H9 (cell line): ENCODE measurements at regions not wholly inside any gene's neighbourhood (a gene's known extent, or its start where the extent isn't known, plus 50 kb on each side); places are given as distances from the start of the nearest gene placed in this dataset.

ENCODE experiments used
- DNase-seq: peaks from one replicate; pipeline ENCODE4 v3.0.0-alpha.2; 2017
- H2AFZ ChIP-seq: one replicate; pipeline ENCODE4 v1.6.1; 2013; ENCODE audit warnings: mild to moderate bottlenecking, low read length, control low read depth, moderate library complexity
- H2AK5ac ChIP-seq: 2 replicates; pipeline ENCODE4 v1.6.1; 2013; ENCODE audit warnings: low read length, control low read depth, mixed read lengths; ENCODE audit not compliant: insufficient read length
- H2BK120ac ChIP-seq: one replicate; pipeline ENCODE4 v1.6.1; 2013; ENCODE audit warnings: low read depth, mild to moderate bottlenecking, low read length, control low read depth, inconsistent platforms; ENCODE audit not compliant: poor library complexity, severe bottlenecking
- H2BK12ac ChIP-seq: 2 replicates; pipeline ENCODE4 v1.6.1; 2013; ENCODE audit warnings: low read length, control low read depth, mixed read lengths, low read depth; ENCODE audit not compliant: insufficient read length
- H2BK15ac ChIP-seq: 2 replicates; pipeline ENCODE4 v1.6.1; 2013; ENCODE audit warnings: low read depth, low read length, control low read depth
- H2BK20ac ChIP-seq: one replicate; pipeline ENCODE4 v1.6.1; 2013; ENCODE audit warnings: low read depth, mild to moderate bottlenecking, low read length, control low read depth, inconsistent platforms; ENCODE audit not compliant: poor library complexity, severe bottlenecking
- H2BK5ac ChIP-seq: 2 replicates; pipeline ENCODE4 v1.6.1; 2013; ENCODE audit warnings: low read length, control low read depth, mixed read lengths; ENCODE audit not compliant: insufficient read length
- H3K14ac ChIP-seq: 2 replicates; pipeline ENCODE4 v1.6.1; 2013; ENCODE audit warnings: low read length, control low read depth; ENCODE audit not compliant: insufficient read depth
- H3K18ac ChIP-seq: 2 replicates; pipeline ENCODE4 v1.6.1; 2013; ENCODE audit warnings: low read depth, mild to moderate bottlenecking, mixed read lengths, low read length, control low read depth; ENCODE audit not compliant: insufficient read length
- H3K23ac ChIP-seq: 2 replicates; pipeline ENCODE4 v1.6.1; 2013; ENCODE audit warnings: low read length, control low read depth, mixed read lengths, low read depth; ENCODE audit not compliant: insufficient read length
- H3K23me2 ChIP-seq: 2 replicates; pipeline ENCODE4 v1.6.1; 2013; ENCODE audit warnings: low read depth, mild to moderate bottlenecking, mixed read lengths, low read length, control low read depth; ENCODE audit not compliant: insufficient read length, poor library complexity, severe bottlenecking
- H3K27ac ChIP-seq: 2 replicates; pipeline ENCODE4 v1.5.1; 2013; ENCODE audit warnings: low read length, control low read depth, mixed read lengths, low read depth; ENCODE audit not compliant: insufficient read length
- H3K27me3 ChIP-seq: 2 replicates; pipeline ENCODE4 v1.6.1; 2013; ENCODE audit warnings: low read length, control low read depth, inconsistent platforms; ENCODE audit not compliant: insufficient read depth
- H3K4ac ChIP-seq: 2 replicates; pipeline ENCODE4 v1.6.1; 2013; ENCODE audit warnings: low read depth, mild to moderate bottlenecking, control low read depth, inconsistent platforms, low read length, moderate library complexity
- H3K4me1 ChIP-seq: 2 replicates; pipeline ENCODE4 v1.6.1; 2013; ENCODE audit warnings: low read length, control low read depth, inconsistent platforms; ENCODE audit not compliant: insufficient read depth
- H3K4me2 ChIP-seq: 2 replicates; pipeline ENCODE4 v1.6.1; 2013; ENCODE audit warnings: low read length, control low read depth, mixed read lengths; ENCODE audit not compliant: insufficient read length, insufficient read depth
- H3K56ac ChIP-seq: 2 replicates; pipeline ENCODE4 v1.6.1; 2013; ENCODE audit warnings: low read depth, mild to moderate bottlenecking, mixed read lengths, low read length, control low read depth; ENCODE audit not compliant: insufficient read length
- H3K79me1 ChIP-seq: 2 replicates; pipeline ENCODE4 v1.6.1; 2013; ENCODE audit warnings: low read depth, mild to moderate bottlenecking, moderate library complexity, low read length, control low read depth, inconsistent platforms; ENCODE audit not compliant: insufficient read depth, poor library complexity, severe bottlenecking
- H3K79me2 ChIP-seq: 2 replicates; pipeline ENCODE4 v1.6.1; 2013; ENCODE audit warnings: low read length, control low read depth, inconsistent platforms; ENCODE audit not compliant: insufficient read depth
- H3K9ac ChIP-seq: 2 replicates; pipeline ENCODE4 v1.6.1; 2013; ENCODE audit warnings: low read length, control low read depth, mixed read lengths; ENCODE audit not compliant: insufficient read length; ENCODE audit errors: extremely low read depth
- H3K9me3 ChIP-seq: one replicate; pipeline ENCODE4 v1.6.1; 2013; ENCODE audit warnings: low read depth, low read length, inconsistent platforms; ENCODE audit not compliant: control insufficient read depth
- H3T11ph ChIP-seq: one replicate; pipeline ENCODE4 v1.6.1; 2013; ENCODE audit warnings: mild to moderate bottlenecking, low read length, control low read depth, inconsistent platforms
- H4K20me1 ChIP-seq: one replicate; pipeline ENCODE4 v1.6.1; 2013; ENCODE audit not compliant: control insufficient read depth, insufficient read length, insufficient read depth
- H4K5ac ChIP-seq: 2 replicates; pipeline ENCODE4 v1.6.1; 2013; ENCODE audit warnings: low read depth, mild to moderate bottlenecking, mixed read lengths, low read length, control low read depth; ENCODE audit not compliant: insufficient read length
- H4K8ac ChIP-seq: replicated peaks from 2 replicates; pipeline ENCODE4 v1.6.1; 2013; ENCODE audit warnings: low read length, control low read depth, mixed read lengths, low read depth; ENCODE audit not compliant: insufficient read length
- H4K91ac ChIP-seq: 2 replicates; pipeline ENCODE4 v1.6.1; 2013; ENCODE audit warnings: low read depth, mild to moderate bottlenecking, moderate library complexity, mixed read lengths, low read length, control low read depth; ENCODE audit not compliant: insufficient read length
- H3K27ac Mint-ChIP-seq, 3 experiments: 2 replicates in 2 of 3; 3 replicates in 1 of 3; pipeline ENCODE4 v1.8.0; 2020 to 2021; ENCODE audit warnings: mixed read lengths in 3 of 3, mild to moderate bottlenecking in 1 of 3, moderate library complexity in 1 of 3
- H3K27me3 Mint-ChIP-seq: 2 replicates; pipeline ENCODE4 v1.8.0; 2021; ENCODE audit warnings: low read depth, mild to moderate bottlenecking, moderate library complexity, mixed read lengths
- H3K36me3 Mint-ChIP-seq, 3 experiments: 2 replicates in 2 of 3; 3 replicates in 1 of 3; pipeline ENCODE4 v1.8.0; 2020 to 2021; ENCODE audit warnings: low read depth in 3 of 3, mixed read lengths in 3 of 3; ENCODE audit not compliant: insufficient read depth in 1 of 3
- H3K4me1 Mint-ChIP-seq, 2 experiments: 2 replicates each; pipeline ENCODE4 v1.8.0; 2020; ENCODE audit warnings: mixed read lengths in 2 of 2
- H3K4me3 Mint-ChIP-seq, 2 experiments: 2 replicates in 1 of 2; 3 replicates in 1 of 2; pipeline ENCODE4 v1.8.0; 2020 to 2021; ENCODE audit warnings: mild to moderate bottlenecking in 2 of 2, mixed read lengths in 2 of 2, moderate library complexity in 1 of 2
- H3K9me3 Mint-ChIP-seq, 2 experiments: 2 replicates in 1 of 2; 3 replicates in 1 of 2; pipeline ENCODE4 v1.8.0; 2020; ENCODE audit warnings: mild to moderate bottlenecking in 2 of 2, mixed read lengths in 2 of 2, moderate library complexity in 1 of 2
- WGBS: extraction: QIAGEN DNeasy Blood & Tissue Kit; methylation state at CpG from one replicate; pipeline ENCODE4 v1.1.7; 2013; ENCODE audit warnings: missing lambda C conversion rate, low lambda C conversion rate, mixed read lengths; ENCODE audit not compliant: insufficient read length; ENCODE audit errors: extremely low coverage; 5-methylcytosine and 5-hydroxymethylcytosine counted together
- TF ChIP-seq, protein P1 (sequence below): fragments of 200-600 bp; sonication (generic); conservative IDR thresholded peaks from 3 replicates; pipeline ENCODE4 v1.8.0; 2021; ENCODE audit warnings: antibody characterized with exemption, mild to moderate bottlenecking

DNA sequence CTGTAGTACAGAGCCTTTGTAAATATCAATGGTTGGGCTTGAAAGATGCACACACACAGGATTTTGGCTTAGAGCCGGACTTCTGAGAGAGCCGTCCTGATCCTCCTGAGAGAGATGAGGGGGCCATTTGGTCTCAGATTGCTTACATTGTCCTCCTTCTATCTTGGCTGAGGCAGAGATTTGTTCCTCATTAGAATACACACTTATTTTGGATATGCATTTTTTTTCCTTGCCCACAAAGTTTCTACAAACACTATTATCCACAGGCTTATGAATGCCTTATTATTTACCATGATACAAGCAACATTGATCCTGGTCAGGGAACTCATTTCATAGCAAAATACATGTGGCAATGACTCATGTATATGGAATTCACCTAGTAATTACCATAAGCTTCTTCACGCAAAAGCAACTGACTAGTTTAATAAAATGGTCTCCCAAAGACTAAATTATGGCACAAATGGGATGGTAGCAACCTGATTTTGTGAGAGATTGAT is 175.3 kb downstream of the MDFIC start:
- H4K20me1 ChIP-seq: no peaks in the 10 kb centered on the region
- no peak overlapping the region for H3K9ac ChIP-seq
- DNase-seq: no peak
- H3K4me2 ChIP-seq: no peak overlapping the region
- H4K5ac ChIP-seq: no peak overlapping the region
- H3K4me1 ChIP-seq: no peaks in the 10 kb centered on the region
- no peak overlapping the region for H4K8ac ChIP-seq
- Mint-ChIP-seq H3K4me3 (no peak overlapping the region), H3K9me3 (no peaks in the 10 kb centered on the region), H3K27ac (peak overlapping the region in 1 of 3 experiments; percentile 42; a peak in 1 of 7 replicates), H3K36me3 (no peaks in the 10 kb centered on the region), H3K4me1 (peaks cover 11 to 19% of the 10 kb centered on the region in 2 experiments), H3K27me3 (no peaks in the 10 kb centered on the region)
- no peak overlapping the region for H4K91ac ChIP-seq
- no peak overlapping the region for H3K18ac ChIP-seq
- no peaks in the 10 kb centered on the region for H3K79me1 ChIP-seq
- H2BK15ac ChIP-seq: no peak overlapping the region
- H3K79me2 ChIP-seq: no peaks in the 10 kb centered on the region
- no peak overlapping the region for H2BK5ac ChIP-seq
- H2AFZ ChIP-seq: no peak overlapping the region
- no peak overlapping the region for H3K56ac ChIP-seq
- no peaks in the 10 kb centered on the region for H3K9me3 ChIP-seq
- H3K23me2 ChIP-seq: no peaks in the 10 kb centered on the region
- H3K23ac ChIP-seq: no peak overlapping the region
- no CpG with 5 or more reads among the region's 3 CpGs for WGBS
- H3K14ac ChIP-seq: no peak overlapping the region
- H2BK20ac ChIP-seq: no peak overlapping the region
- TF ChIP-seq, protein P1, sequence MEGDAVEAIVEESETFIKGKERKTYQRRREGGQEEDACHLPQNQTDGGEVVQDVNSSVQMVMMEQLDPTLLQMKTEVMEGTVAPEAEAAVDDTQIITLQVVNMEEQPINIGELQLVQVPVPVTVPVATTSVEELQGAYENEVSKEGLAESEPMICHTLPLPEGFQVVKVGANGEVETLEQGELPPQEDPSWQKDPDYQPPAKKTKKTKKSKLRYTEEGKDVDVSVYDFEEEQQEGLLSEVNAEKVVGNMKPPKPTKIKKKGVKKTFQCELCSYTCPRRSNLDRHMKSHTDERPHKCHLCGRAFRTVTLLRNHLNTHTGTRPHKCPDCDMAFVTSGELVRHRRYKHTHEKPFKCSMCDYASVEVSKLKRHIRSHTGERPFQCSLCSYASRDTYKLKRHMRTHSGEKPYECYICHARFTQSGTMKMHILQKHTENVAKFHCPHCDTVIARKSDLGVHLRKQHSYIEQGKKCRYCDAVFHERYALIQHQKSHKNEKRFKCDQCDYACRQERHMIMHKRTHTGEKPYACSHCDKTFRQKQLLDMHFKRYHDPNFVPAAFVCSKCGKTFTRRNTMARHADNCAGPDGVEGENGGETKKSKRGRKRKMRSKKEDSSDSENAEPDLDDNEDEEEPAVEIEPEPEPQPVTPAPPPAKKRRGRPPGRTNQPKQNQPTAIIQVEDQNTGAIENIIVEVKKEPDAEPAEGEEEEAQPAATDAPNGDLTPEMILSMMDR: no peak
- no peak overlapping the region for H3T11ph ChIP-seq
- H2AK5ac ChIP-seq: no peak overlapping the region
- H3K4ac ChIP-seq: no peak overlapping the region
- no peaks in the 10 kb centered on the region for H3K27me3 ChIP-seq
- no peak overlapping the region for H2BK120ac ChIP-seq
- H2BK12ac ChIP-seq: no peak overlapping the region
- no peak overlapping the region for H3K27ac ChIP-seq
